ENCODE measurements at regions not wholly inside any gene's neighbourhood (a gene's known extent, or its start where the extent isn't known, plus 50 kb on each side); places are given as distances from the start of the nearest gene placed in this dataset.

- ATAC-seq (no peak), DNase-seq (ENCODE audit: low spot score) (no peak)
- Mint-ChIP-seq H3K4me3 (no peak overlapping the region), H3K27me3 (ENCODE audit: insufficient read depth, low read depth, poor library complexity) (no peaks in the 10 kb centered on the region), H3K9me3 (no peaks in the 10 kb centered on the region), H3K36me3 (ENCODE audit: low read depth) (no peaks in the 10 kb centered on the region; the same call in 2 of the 3 replicates), H3K4me1 (peaks cover 34% of the 10 kb centered on the region), H3K27ac (no peak overlapping the region)
- no peak overlapping the region for H2AFZ ChIP-seq
- H3K4me3 ChIP-seq: no peak overlapping the region
- H3K36me3 ChIP-seq (ENCODE audit: insufficient read depth): no peaks in the 10 kb centered on the region
- no peaks in the 10 kb centered on the region for H3K27me3 ChIP-seq (ENCODE audit: insufficient read depth)
- H3K79me2 ChIP-seq (replicated peaks; ENCODE audit: insufficient read depth): no peaks in the 10 kb centered on the region
- no peaks in the 10 kb centered on the region for H4K20me1 ChIP-seq (replicated peaks; ENCODE audit: insufficient read depth)
- no peaks in the 10 kb centered on the region for H3K9me2 ChIP-seq (ENCODE audit: insufficient read depth)
- H3F3A ChIP-seq (replicated peaks; ENCODE audit: low read depth): no peaks in the 10 kb centered on the region
- no peak overlapping the region for H3K27ac ChIP-seq (ENCODE audit: low read depth)
- no peak overlapping the region for H3K4me2 ChIP-seq
- H3K4me1 ChIP-seq (ENCODE audit: insufficient read depth): peaks cover 36% of the 10 kb centered on the region
- no peak for TF ChIP-seq NANOG (IDR thresholded peaks at IDR 0.05; ENCODE audit: borderline replicate concordance)
- TF ChIP-seq STAT1 (IDR thresholded peaks at IDR 0.05; ENCODE audit: unreplicated experiment): no peak
- no peak for TF ChIP-seq EZH2phosphoT487 (IDR thresholded peaks at IDR 0.05; ENCODE audit: unreplicated experiment)
- TF ChIP-seq CTCF (conservative IDR thresholded peaks at IDR 0.05; ENCODE audit: low read depth in 2 of 2): no peak
- no peak for TF ChIP-seq POLR2AphosphoS5 (IDR thresholded peaks at IDR 0.05; ENCODE audit: low read depth)
- TF ChIP-seq CREB1 (CRISPR knock-in tag; IDR thresholded peaks at IDR 0.05; ENCODE audit: low read depth): no peak
- no peak for TF ChIP-seq ZNF114 (CRISPR knock-in tag; IDR thresholded peaks at IDR 0.05)
- no peak for TF ChIP-seq ZNF462 (CRISPR knock-in tag; IDR thresholded peaks at IDR 0.05)
- TF ChIP-seq REST (IDR thresholded peaks at IDR 0.05; ENCODE audit: unreplicated experiment): no peak
- TF ChIP-seq ETS1 (IDR thresholded peaks at IDR 0.05): no peak
- TF ChIP-seq ZNF331 (CRISPR knock-in tag; IDR thresholded peaks at IDR 0.05; ENCODE audit: low read depth): no peak
- TF ChIP-seq JUNB (IDR thresholded peaks at IDR 0.05; ENCODE audit: unreplicated experiment): no peak
- TF ChIP-seq EZH2 (IDR thresholded peaks at IDR 0.05; ENCODE audit: low read depth, unreplicated experiment): no peak
Measured at GRCh38 chr6:114445846-114446245, 103.0 kb upstream of the HS3ST5 start.

Measured in GM23338 (cell line).